ENCODE measurements at regions not wholly inside any gene's neighbourhood (a gene's known extent, or its start where the extent isn't known, plus 50 kb on each side); places are given as distances from the start of the nearest gene placed in this dataset.

DNA sequence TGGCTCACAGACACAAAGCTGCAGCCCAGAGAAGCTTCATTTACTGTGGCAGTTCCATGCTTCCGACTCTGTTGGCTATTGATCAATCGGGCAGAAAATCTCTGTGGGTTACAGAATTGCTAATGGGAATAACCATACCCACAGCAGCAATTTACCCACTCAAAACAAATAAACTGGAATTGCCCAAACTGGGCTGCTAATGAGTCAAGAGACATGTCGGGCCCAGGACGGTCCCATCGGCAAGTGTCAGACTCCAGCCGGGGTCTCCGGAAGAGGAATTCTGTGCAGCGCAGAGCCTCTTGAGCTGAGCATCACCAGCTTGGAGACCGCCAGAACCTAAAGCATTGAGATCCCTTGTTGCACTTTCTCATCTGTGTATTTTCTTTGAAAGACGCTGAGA is 67.8 kb downstream of the TMEM18 start:
- no TSS peak for BruUV-seq (replicated peaks)
- Histone ChIP-seq H3K9me3 (ENCODE audit: low read length) (no peaks in the 10 kb centered on the region), H4K20me1 (ENCODE audit: insufficient read depth, low read length) (no peaks in the 10 kb centered on the region), H3K4me1 (ENCODE audit: insufficient read depth, low read length) (no peaks in the 10 kb centered on the region), H2AFZ (ENCODE audit: low read length) (no peak overlapping the region), H3K27me3 (ENCODE audit: control insufficient read depth in 1 of 2, insufficient read depth in 2 of 2, low read length in 2 of 2) (peaks cover 3 to 45% of the 10 kb centered on the region in 2 experiments; a peak in 4 of 5 replicates), H3K27ac (ENCODE audit: extremely low read length, insufficient read depth, low read length) (no peak overlapping the region), H3K4me3 (replicated peaks in 1 of 3; ENCODE audit: insufficient read depth in 1 of 3, low read depth in 2 of 3, low read length in 3 of 3) (no peak overlapping the region), H3K4me2 (ENCODE audit: low read depth, low read length) (no peak overlapping the region), H3K79me2 (ENCODE audit: insufficient read depth, low read length) (no peaks in the 10 kb centered on the region), H3K9ac (ENCODE audit: insufficient read depth, low read depth, low read length) (no peak overlapping the region), H3K36me3 (replicated peaks in 1 of 2; ENCODE audit: control insufficient read depth in 1 of 2, insufficient read depth in 2 of 2, low read length in 2 of 2) (no peaks in the 10 kb centered on the region)
- no peak for ATAC-seq
- no peak for DNase-seq (ENCODE audit: low spot score)
- ChIA-PET POLR2A (interaction anchor here (0.7 kb wide), 1 partner anchor 11 kb away, joined by 3 read pairs; no protein-coding TSS in a partner anchor), CTCF (ENCODE audit: low intra/inter-chr PET ratio, low total read pairs) (no interaction called here)
- no peak for FAIRE-seq
- in situ Hi-C loops (cut with HindIII; ENCODE audit: extremely low pct_ligation_motif_present, low pct_unique_long_range_greater_than_20kb) (no loop called here), intact Hi-C loops (cut with micrococcal nuclease; ENCODE audit: unreplicated experiment) (no loop called here)
- WGBS (ENCODE audit: low lambda C conversion rate): 68% methylated on average over 10 of the region's 10 CpGs
- TF ChIP-seq GATA4 (IDR thresholded peaks at IDR 0.05; ENCODE audit: borderline replicate concordance, low read depth) (no peak), MTF2 (CRISPR knock-in tag; IDR thresholded peaks at IDR 0.05; ENCODE audit: borderline replicate concordance) (no peak), NAIF1 (CRISPR knock-in tag; IDR thresholded peaks at IDR 0.05; ENCODE audit: borderline replicate concordance) (no peak)

DNA sequence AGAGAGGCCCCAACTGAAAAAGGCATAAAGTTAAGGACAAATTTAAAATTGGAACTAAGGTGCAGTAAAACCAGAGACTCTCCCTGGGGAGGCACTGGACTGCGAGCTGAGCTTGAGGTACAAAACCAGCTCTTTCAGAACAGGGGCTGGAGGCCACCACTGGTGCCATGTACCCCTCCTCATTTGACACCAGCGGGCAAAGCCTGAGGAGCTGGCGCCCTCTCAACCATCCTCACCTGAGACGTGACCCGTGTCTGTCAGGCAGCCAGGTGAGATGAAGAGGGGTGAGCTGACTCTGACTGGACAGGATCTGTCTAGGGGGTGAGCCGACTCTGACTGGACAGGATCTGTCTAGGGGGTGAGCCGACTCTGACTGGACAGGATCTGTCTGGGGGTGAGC is 68.5 kb downstream of the TMEM18 start:
- intact Hi-C loops (cut with micrococcal nuclease; ENCODE audit: unreplicated experiment) (no loop called here), in situ Hi-C loops (cut with HindIII; ENCODE audit: extremely low pct_ligation_motif_present, low pct_unique_long_range_greater_than_20kb) (no loop called here)
- Histone ChIP-seq H3K4me2 (ENCODE audit: low read depth, low read length) (no peak overlapping the region), H3K36me3 (replicated peaks in 1 of 2; ENCODE audit: control insufficient read depth in 1 of 2, insufficient read depth in 2 of 2, low read length in 2 of 2) (no peaks in the 10 kb centered on the region), H2AFZ (ENCODE audit: low read length) (no peak overlapping the region), H3K9ac (ENCODE audit: insufficient read depth, low read depth, low read length) (no peak overlapping the region), H3K79me2 (ENCODE audit: insufficient read depth, low read length) (no peaks in the 10 kb centered on the region), H3K27ac (ENCODE audit: extremely low read length, insufficient read depth, low read length) (no peak overlapping the region), H3K9me3 (ENCODE audit: low read length) (no peaks in the 10 kb centered on the region), H3K4me3 (replicated peaks in 1 of 3; ENCODE audit: insufficient read depth in 1 of 3, low read depth in 2 of 3, low read length in 3 of 3) (no peak overlapping the region), H3K4me1 (ENCODE audit: insufficient read depth, low read length) (no peaks in the 10 kb centered on the region), H4K20me1 (ENCODE audit: insufficient read depth, low read length) (no peaks in the 10 kb centered on the region), H3K27me3 (ENCODE audit: control insufficient read depth in 1 of 2, insufficient read depth in 2 of 2, low read length in 2 of 2) (peaks cover 3 to 50% of the 10 kb centered on the region in 2 experiments; a peak in 4 of 5 replicates)
- ChIA-PET POLR2A (interaction anchor here (0.7 kb wide), 1 partner anchor 11 kb away, joined by 3 read pairs; no protein-coding TSS in a partner anchor), CTCF (ENCODE audit: low intra/inter-chr PET ratio, low total read pairs) (no interaction called here)
- DNase-seq (ENCODE audit: low spot score) (no peak), ATAC-seq (no peak), FAIRE-seq (no peak)
- BruUV-seq (replicated peaks): no TSS peak
- WGBS (ENCODE audit: low lambda C conversion rate): 17% methylated on average over 7 of the region's 7 CpGs
- TF ChIP-seq, protein P1, sequence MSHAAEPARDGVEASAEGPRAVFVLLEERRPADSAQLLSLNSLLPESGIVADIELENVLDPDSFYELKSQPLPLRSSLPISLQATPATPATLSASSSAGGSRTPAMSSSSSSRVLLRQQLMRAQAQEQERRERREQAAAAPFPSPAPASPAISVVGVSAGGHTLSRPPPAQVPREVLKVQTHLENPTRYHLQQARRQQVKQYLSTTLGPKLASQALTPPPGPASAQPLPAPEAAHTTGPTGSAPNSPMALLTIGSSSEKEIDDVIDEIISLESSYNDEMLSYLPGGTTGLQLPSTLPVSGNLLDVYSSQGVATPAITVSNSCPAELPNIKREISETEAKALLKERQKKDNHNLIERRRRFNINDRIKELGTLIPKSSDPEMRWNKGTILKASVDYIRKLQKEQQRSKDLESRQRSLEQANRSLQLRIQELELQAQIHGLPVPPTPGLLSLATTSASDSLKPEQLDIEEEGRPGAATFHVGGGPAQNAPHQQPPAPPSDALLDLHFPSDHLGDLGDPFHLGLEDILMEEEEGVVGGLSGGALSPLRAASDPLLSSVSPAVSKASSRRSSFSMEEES (CRISPR knock-in tag; IDR thresholded peaks at IDR 0.05): no peak
- TF ChIP-seq ZNF577 (CRISPR knock-in tag; IDR thresholded peaks at IDR 0.05; ENCODE audit: borderline replicate concordance, low read depth): no peak
- TF ChIP-seq HDAC6 (IDR thresholded peaks at IDR 0.05; ENCODE audit: low read depth, low read length): no peak
- TF ChIP-seq, protein P2, sequence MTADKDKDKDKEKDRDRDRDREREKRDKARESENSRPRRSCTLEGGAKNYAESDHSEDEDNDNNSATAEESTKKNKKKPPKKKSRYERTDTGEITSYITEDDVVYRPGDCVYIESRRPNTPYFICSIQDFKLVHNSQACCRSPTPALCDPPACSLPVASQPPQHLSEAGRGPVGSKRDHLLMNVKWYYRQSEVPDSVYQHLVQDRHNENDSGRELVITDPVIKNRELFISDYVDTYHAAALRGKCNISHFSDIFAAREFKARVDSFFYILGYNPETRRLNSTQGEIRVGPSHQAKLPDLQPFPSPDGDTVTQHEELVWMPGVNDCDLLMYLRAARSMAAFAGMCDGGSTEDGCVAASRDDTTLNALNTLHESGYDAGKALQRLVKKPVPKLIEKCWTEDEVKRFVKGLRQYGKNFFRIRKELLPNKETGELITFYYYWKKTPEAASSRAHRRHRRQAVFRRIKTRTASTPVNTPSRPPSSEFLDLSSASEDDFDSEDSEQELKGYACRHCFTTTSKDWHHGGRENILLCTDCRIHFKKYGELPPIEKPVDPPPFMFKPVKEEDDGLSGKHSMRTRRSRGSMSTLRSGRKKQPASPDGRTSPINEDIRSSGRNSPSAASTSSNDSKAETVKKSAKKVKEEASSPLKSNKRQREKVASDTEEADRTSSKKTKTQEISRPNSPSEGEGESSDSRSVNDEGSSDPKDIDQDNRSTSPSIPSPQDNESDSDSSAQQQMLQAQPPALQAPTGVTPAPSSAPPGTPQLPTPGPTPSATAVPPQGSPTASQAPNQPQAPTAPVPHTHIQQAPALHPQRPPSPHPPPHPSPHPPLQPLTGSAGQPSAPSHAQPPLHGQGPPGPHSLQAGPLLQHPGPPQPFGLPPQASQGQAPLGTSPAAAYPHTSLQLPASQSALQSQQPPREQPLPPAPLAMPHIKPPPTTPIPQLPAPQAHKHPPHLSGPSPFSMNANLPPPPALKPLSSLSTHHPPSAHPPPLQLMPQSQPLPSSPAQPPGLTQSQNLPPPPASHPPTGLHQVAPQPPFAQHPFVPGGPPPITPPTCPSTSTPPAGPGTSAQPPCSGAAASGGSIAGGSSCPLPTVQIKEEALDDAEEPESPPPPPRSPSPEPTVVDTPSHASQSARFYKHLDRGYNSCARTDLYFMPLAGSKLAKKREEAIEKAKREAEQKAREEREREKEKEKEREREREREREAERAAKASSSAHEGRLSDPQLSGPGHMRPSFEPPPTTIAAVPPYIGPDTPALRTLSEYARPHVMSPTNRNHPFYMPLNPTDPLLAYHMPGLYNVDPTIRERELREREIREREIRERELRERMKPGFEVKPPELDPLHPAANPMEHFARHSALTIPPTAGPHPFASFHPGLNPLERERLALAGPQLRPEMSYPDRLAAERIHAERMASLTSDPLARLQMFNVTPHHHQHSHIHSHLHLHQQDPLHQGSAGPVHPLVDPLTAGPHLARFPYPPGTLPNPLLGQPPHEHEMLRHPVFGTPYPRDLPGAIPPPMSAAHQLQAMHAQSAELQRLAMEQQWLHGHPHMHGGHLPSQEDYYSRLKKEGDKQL (CRISPR knock-in tag; IDR thresholded peaks at IDR 0.05; ENCODE audit: low read depth): no peak
- no peak for TF ChIP-seq EZH2 (conservative IDR thresholded peaks at IDR 0.05; ENCODE audit: low read depth, low read length)
- TF ChIP-seq, protein P3, sequence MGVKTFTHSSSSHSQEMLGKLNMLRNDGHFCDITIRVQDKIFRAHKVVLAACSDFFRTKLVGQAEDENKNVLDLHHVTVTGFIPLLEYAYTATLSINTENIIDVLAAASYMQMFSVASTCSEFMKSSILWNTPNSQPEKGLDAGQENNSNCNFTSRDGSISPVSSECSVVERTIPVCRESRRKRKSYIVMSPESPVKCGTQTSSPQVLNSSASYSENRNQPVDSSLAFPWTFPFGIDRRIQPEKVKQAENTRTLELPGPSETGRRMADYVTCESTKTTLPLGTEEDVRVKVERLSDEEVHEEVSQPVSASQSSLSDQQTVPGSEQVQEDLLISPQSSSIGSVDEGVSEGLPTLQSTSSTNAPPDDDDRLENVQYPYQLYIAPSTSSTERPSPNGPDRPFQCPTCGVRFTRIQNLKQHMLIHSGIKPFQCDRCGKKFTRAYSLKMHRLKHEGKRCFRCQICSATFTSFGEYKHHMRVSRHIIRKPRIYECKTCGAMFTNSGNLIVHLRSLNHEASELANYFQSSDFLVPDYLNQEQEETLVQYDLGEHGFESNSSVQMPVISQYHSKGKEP (CRISPR knock-in tag; IDR thresholded peaks at IDR 0.05): no peak

Measured in HepG2 (cell line).